NT2/D1 (cell line): ENCODE measurements at regions not wholly inside any gene's neighbourhood (a gene's known extent, or its start where the extent isn't known, plus 50 kb on each side); places are given as distances from the start of the nearest gene placed in this dataset.

Experiments used
- DNase-seq: peaks from one replicate; pipeline ENCODE4 v3.0.0-alpha.2; 2011; ENCODE audit warnings: low read depth, low spot score
- H3K27me3 ChIP-seq: 2 replicates; pipeline ENCODE4 v1.6.0; 2011; ENCODE audit warnings: mild to moderate bottlenecking; ENCODE audit not compliant: insufficient read length, insufficient read depth
- H3K36me3 ChIP-seq: 2 replicates; pipeline ENCODE4 v1.6.1; 2011; ENCODE audit warnings: mild to moderate bottlenecking, low read length, mixed read lengths; ENCODE audit not compliant: insufficient read depth, insufficient read length
- H3K4me1 ChIP-seq: 2 replicates; pipeline ENCODE4 v1.5.1; 2011; ENCODE audit not compliant: insufficient read depth, insufficient read length
- H3K4me3 ChIP-seq: 2 replicates; pipeline ENCODE4 v1.5.1; 2011; ENCODE audit warnings: low read depth; ENCODE audit not compliant: insufficient read length
- H3K9ac ChIP-seq: 2 replicates; pipeline ENCODE4 v1.6.0; 2011; ENCODE audit warnings: low read depth; ENCODE audit not compliant: insufficient read length
- H3K9me3 ChIP-seq: 2 replicates; pipeline ENCODE4 v1.5.1; 2011; ENCODE audit warnings: mild to moderate bottlenecking, low read length; ENCODE audit not compliant: insufficient read depth
- SUZ12 ChIP-seq: IDR thresholded peaks from 2 replicates; pipeline ENCODE4 v1.6.1; 2011; ENCODE audit not compliant: insufficient read length, insufficient read depth; ENCODE audit errors: extremely low read depth
- YY1 ChIP-seq: IDR thresholded peaks from 2 replicates; pipeline ENCODE4 v1.6.1; 2011; ENCODE audit not compliant: insufficient read length, insufficient read depth
- ZNF274 ChIP-seq: IDR thresholded peaks from 2 replicates; pipeline ENCODE4 v1.6.1; 2011; ENCODE audit warnings: mild to moderate bottlenecking, low read depth, low read length

- H3K9me3 ChIP-seq, result no peaks in the 10 kb centered on the region
- no peak overlapping the region for H3K4me3 ChIP-seq
- TF ChIP-seq SUZ12, result no peak
- no peak for TF ChIP-seq YY1
- TF ChIP-seq ZNF274, result no peak
- H3K27me3 ChIP-seq, result no peaks in the 10 kb centered on the region
- H3K9ac ChIP-seq, result no peak overlapping the region
- H3K4me1 ChIP-seq, result no peaks in the 10 kb centered on the region
- H3K36me3 ChIP-seq, result no peaks in the 10 kb centered on the region
- DNase-seq, result no peak
Measured at GRCh38 chr2:220489121-220489520, 861.7 kb downstream of the SLC4A3 start.

GRCh38 chr2:220491670-220492069 is 864.2 kb downstream of the SLC4A3 start:
- H3K36me3 ChIP-seq, result no peaks in the 10 kb centered on the region
- H3K4me3 ChIP-seq, result no peak overlapping the region
- DNase-seq, result no peak
- TF ChIP-seq SUZ12 (no peak), ZNF274 (no peak), YY1 (no peak)
- no peak overlapping the region for H3K9ac ChIP-seq
- H3K27me3 ChIP-seq, result no peaks in the 10 kb centered on the region
- no peaks in the 10 kb centered on the region for H3K9me3 ChIP-seq
- no peaks in the 10 kb centered on the region for H3K4me1 ChIP-seq

GRCh38 chr2:220493871-220494525 is 866.6 kb downstream of the SLC4A3 start:
- no peaks in the 10 kb centered on the region for H3K36me3 ChIP-seq
- H3K9ac ChIP-seq, result no peak overlapping the region
- no peak overlapping the region for H3K4me3 ChIP-seq
- no peaks in the 10 kb centered on the region for H3K9me3 ChIP-seq
- H3K4me1 ChIP-seq, result no peaks in the 10 kb centered on the region
- no peak for DNase-seq
- TF ChIP-seq YY1 (no peak), ZNF274 (no peak), SUZ12 (no peak)
- H3K27me3 ChIP-seq, result no peaks in the 10 kb centered on the region

GRCh38 chr2:220496513-220496912 is 869.1 kb downstream of the SLC4A3 start:
- DNase-seq, result no peak
- H3K27me3 ChIP-seq, result no peaks in the 10 kb centered on the region

GRCh38 chr2:220499225-220499624 is 871.8 kb downstream of the SLC4A3 start:
- Histone ChIP-seq H3K9me3 (no peaks in the 10 kb centered on the region), H3K27me3 (no peaks in the 10 kb centered on the region), H3K9ac (no peak overlapping the region), H3K4me3 (no peak overlapping the region), H3K36me3 (no peaks in the 10 kb centered on the region), H3K4me1 (peaks cover 3% of the 10 kb centered on the region)
- no peak for TF ChIP-seq ZNF274
- TF ChIP-seq SUZ12, result no peak
- no peak for TF ChIP-seq YY1
- DNase-seq, result no peak

More at GRCh38 chr2:220496513-220496912, 869.1 kb downstream of the SLC4A3 start:
- Histone ChIP-seq H3K9ac (no peak overlapping the region), H3K4me3 (no peak overlapping the region), H3K9me3 (no peaks in the 10 kb centered on the region), H3K4me1 (peaks cover 3% of the 10 kb centered on the region), H3K36me3 (no peaks in the 10 kb centered on the region)
- TF ChIP-seq YY1 (no peak), SUZ12 (no peak), ZNF274 (no peak)

GRCh38 chr2:220502539-220502938 is 875.1 kb downstream of the SLC4A3 start:
- TF ChIP-seq ZNF274, result no peak
- no peak for TF ChIP-seq SUZ12
- TF ChIP-seq YY1, result no peak
- H3K4me1 ChIP-seq, result peaks cover 3% of the 10 kb centered on the region
- no peaks in the 10 kb centered on the region for H3K36me3 ChIP-seq
- H3K9ac ChIP-seq, result no peak overlapping the region
- H3K4me3 ChIP-seq, result no peak overlapping the region
- no peaks in the 10 kb centered on the region for H3K27me3 ChIP-seq
- no peaks in the 10 kb centered on the region; the same call in 1 of the 2 replicates for H3K9me3 ChIP-seq
- DNase-seq, result no peak

GRCh38 chr2:220503431-220503830 is 876.0 kb downstream of the SLC4A3 start:
- no peak overlapping the region for H3K4me3 ChIP-seq
- no peaks in the 10 kb centered on the region; the same call in 1 of the 2 replicates for H3K9me3 ChIP-seq
- H3K27me3 ChIP-seq, result no peaks in the 10 kb centered on the region
- peaks cover 3% of the 10 kb centered on the region for H3K4me1 ChIP-seq
- TF ChIP-seq SUZ12, result no peak
- TF ChIP-seq YY1, result no peak
- TF ChIP-seq ZNF274, result no peak
- no peaks in the 10 kb centered on the region for H3K36me3 ChIP-seq
- DNase-seq, result no peak
- H3K9ac ChIP-seq, result no peak overlapping the region
